Retinal pigment epithelial cell (primary cell): ENCODE measurements at regions not wholly inside any gene's neighbourhood (a gene's known extent, or its start where the extent isn't known, plus 50 kb on each side); places are given as distances from the start of the nearest gene placed in this dataset.

Experiments used
- DNase-seq: peaks from one replicate; pipeline ENCODE4 v3.0.0-alpha.2; 2010; ENCODE audit warnings: low read depth
- H3K4me3 ChIP-seq: 2 replicates; pipeline ENCODE4 v1.5.1; 2011; ENCODE audit warnings: mild to moderate bottlenecking, low read length, control low read depth, moderate library complexity
- CTCF ChIP-seq: conservative IDR thresholded peaks from 2 replicates; pipeline ENCODE4 v1.5.1; 2011; ENCODE audit warnings: low read depth, low read length, control low read depth, inconsistent platforms

- TF ChIP-seq CTCF = no peak
- no peak for DNase-seq
- H3K4me3 ChIP-seq = no peak overlapping the region
Measured at GRCh38 chr12:98149691-98150210, 365.6 kb upstream of the TMPO start.

GRCh38 chr12:98151105-98151590 is 364.2 kb upstream of the TMPO start:
- no peak for DNase-seq
- no peak overlapping the region for H3K4me3 ChIP-seq
- TF ChIP-seq CTCF = no peak

GRCh38 chr12:98151984-98152383 is 363.4 kb upstream of the TMPO start:
- H3K4me3 ChIP-seq = no peak overlapping the region
- no peak for TF ChIP-seq CTCF
- no peak for DNase-seq

GRCh38 chr12:98154850-98155249 is 360.5 kb upstream of the TMPO start:
- DNase-seq = peak; percentile 32
- TF ChIP-seq CTCF = peak; percentile 75
- no peak overlapping the region for H3K4me3 ChIP-seq

GRCh38 chr12:98156697-98157096 is 358.7 kb upstream of the TMPO start:
- no peak for TF ChIP-seq CTCF
- no peak for DNase-seq
- H3K4me3 ChIP-seq = no peak overlapping the region

GRCh38 chr12:98162906-98163678 is 352.3 kb upstream of the TMPO start:
- TF ChIP-seq CTCF = no peak
- H3K4me3 ChIP-seq = no peak overlapping the region
- no peak for DNase-seq

GRCh38 chr12:98172304-98172703 is 343.1 kb upstream of the TMPO start:
- DNase-seq = no peak
- no peak overlapping the region for H3K4me3 ChIP-seq
- TF ChIP-seq CTCF = no peak
